ENCODE measurements at regions not wholly inside any gene's neighbourhood (a gene's known extent, or its start where the extent isn't known, plus 50 kb on each side); places are given as distances from the start of the nearest gene placed in this dataset.

DNA sequence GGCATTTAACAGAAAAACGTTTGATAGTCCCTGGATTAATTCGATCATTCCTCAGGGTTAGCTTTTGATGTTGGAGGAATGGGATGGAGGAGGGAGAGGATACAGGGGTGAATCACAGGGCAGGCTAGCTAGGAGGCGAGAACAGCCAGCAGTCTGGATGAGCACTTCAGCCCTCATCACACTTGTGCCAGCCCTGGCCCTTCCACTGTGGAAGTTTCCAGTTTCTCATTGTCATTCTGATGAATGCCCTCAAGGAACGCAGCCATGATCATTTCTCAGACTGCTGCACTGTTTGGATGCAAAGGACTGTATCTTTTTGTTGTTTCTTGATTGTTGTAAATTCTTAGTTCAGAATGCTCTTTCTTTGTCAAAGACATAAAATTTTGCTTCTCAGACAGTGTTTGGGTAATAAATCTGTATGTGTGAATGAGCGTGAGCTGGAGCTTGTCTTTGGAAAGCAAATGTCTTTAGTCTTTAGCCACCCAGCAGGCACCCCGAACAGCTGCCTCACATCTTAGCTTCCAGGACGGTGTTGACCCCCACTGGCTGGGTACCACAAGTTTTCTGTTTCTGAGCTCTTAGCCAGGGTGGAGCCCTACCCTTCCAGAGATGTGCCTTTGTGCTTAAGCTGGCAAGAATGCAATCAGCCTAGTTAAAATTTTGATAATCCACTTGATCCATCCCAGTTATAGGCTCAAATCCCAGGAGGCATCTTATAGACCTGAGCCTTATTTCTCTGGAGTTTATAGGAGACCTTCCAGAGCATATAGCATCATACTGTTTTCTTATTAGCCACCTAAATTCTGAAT is 121.1 kb downstream of the PDCD6IP start:
- DNase-seq (ENCODE audit: low read depth) = no peak
- H3K4me3 ChIP-seq (replicated peaks; ENCODE audit: low read depth, low read length) = no peak overlapping the region
- TF ChIP-seq, protein P1, sequence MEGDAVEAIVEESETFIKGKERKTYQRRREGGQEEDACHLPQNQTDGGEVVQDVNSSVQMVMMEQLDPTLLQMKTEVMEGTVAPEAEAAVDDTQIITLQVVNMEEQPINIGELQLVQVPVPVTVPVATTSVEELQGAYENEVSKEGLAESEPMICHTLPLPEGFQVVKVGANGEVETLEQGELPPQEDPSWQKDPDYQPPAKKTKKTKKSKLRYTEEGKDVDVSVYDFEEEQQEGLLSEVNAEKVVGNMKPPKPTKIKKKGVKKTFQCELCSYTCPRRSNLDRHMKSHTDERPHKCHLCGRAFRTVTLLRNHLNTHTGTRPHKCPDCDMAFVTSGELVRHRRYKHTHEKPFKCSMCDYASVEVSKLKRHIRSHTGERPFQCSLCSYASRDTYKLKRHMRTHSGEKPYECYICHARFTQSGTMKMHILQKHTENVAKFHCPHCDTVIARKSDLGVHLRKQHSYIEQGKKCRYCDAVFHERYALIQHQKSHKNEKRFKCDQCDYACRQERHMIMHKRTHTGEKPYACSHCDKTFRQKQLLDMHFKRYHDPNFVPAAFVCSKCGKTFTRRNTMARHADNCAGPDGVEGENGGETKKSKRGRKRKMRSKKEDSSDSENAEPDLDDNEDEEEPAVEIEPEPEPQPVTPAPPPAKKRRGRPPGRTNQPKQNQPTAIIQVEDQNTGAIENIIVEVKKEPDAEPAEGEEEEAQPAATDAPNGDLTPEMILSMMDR (IDR thresholded peaks at IDR 0.05; ENCODE audit: low read length, missing control alignments) = no peak

DNA sequence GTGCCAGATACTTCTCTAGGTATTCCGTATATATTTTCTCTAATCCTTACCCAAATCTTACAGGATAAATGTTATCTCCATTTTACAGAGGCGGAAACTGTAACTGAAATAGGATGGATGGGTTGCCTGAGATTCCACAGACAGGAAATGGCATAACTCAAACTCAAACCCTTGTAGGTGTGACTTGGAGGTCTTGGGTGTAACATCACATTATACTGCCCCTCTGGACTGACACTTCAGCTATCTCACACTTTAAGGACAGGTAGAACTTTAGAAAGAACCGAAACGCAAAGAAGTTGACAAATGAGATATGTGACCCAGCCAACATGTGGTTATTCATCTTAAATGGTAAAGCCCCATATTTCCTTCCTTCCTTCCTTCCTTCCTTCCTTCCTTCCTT is 122.1 kb downstream of the PDCD6IP start:
- TF ChIP-seq, protein P1 (IDR thresholded peaks at IDR 0.05; ENCODE audit: low read length, missing control alignments) = no peak
- H3K4me3 ChIP-seq (replicated peaks; ENCODE audit: low read depth, low read length) = no peak overlapping the region
- no peak for DNase-seq (ENCODE audit: low read depth)

DNA sequence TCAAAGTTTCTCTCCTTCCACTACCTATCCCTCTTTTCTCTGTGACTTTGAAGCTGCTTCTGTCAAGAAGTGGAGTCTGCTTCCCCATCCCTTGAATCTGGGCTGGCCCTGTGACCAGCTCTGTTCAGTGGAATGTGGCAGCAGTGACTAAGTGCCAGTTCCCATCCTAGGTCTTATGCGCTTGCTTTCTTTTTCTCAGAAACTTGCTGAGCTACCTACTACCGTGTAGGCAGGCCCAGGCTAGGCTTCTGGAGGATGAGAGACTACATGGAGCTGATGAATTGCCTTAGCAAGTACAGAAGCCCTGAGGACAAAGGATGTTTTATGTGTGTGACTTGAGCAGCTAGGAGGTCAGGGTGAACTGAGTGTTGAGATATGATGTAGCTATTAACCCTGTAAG is 123.2 kb downstream of the PDCD6IP start:
- H3K4me3 ChIP-seq (replicated peaks; ENCODE audit: low read depth, low read length) = no peak overlapping the region
- DNase-seq (ENCODE audit: low read depth) = no peak
- TF ChIP-seq, protein P1 (IDR thresholded peaks at IDR 0.05; ENCODE audit: low read length, missing control alignments) = no peak

GRCh38 chr3:33926998-33927605 is 128.7 kb downstream of the PDCD6IP start:
- TF ChIP-seq, protein P1 (IDR thresholded peaks at IDR 0.05; ENCODE audit: low read length, missing control alignments) = no peak
- no peak overlapping the region for H3K4me3 ChIP-seq (replicated peaks; ENCODE audit: low read depth, low read length)
- DNase-seq (ENCODE audit: low read depth) = no peak

GRCh38 chr3:33929813-33930212 is 131.4 kb downstream of the PDCD6IP start:
- no peak for DNase-seq (ENCODE audit: low read depth)
- TF ChIP-seq, protein P1 (IDR thresholded peaks at IDR 0.05; ENCODE audit: low read length, missing control alignments) = no peak
- no peak overlapping the region for H3K4me3 ChIP-seq (replicated peaks; ENCODE audit: low read depth, low read length)

DNA sequence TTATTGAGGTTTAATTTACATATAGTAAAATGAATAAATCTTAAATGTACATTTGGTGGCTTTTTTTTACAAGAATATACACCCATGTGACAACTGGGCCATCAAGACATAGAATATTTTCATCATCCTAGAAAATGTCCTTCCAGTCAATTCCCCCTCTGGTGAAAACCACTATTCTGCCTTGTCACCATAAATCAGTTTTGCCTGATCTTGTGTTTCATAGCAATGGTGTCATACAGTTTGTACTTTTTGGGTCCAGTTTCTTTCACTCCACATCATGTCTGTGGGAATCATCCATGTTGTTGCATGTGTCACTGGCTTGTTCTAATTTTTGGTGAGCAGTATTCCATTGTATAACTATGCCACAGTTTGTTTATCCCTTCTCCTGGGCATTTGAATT is 133.1 kb downstream of the PDCD6IP start:
- H3K4me3 ChIP-seq (replicated peaks; ENCODE audit: low read depth, low read length) = no peak overlapping the region
- DNase-seq (ENCODE audit: low read depth) = no peak
- TF ChIP-seq, protein P1 (IDR thresholded peaks at IDR 0.05; ENCODE audit: low read length, missing control alignments) = no peak

All from fibroblast of pulmonary artery (primary cell).